ENCODE measurements at regions not wholly inside any gene's neighbourhood (a gene's known extent, or its start where the extent isn't known, plus 50 kb on each side); places are given as distances from the start of the nearest gene placed in this dataset.
"Not testable (repeated sequence)": the region's sequence is repeated elsewhere in the genome, so short reads cannot be mapped to it uniquely, and the experiment has no call there.

DNA sequence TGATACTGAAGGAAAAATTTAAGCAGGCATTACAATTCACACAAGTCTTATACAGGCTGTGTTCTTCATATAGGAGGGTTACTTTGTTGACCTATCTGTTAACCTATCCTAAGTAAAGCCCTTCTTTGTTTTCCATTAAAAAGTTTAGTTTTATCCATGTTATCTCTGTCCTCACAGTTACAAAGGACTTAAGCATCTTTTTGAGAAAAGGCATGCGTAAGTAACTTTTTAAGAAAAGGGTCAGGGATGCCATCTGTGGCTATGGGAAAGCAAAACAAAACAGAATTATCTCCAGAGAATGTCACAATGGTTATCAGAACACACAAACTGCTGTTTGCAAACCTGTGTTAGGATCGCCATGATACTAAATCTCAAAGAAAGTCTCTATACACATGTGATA lies 295.8 kb upstream of the MTPN start:
- DNase-seq: no peak
- no peaks in the 10 kb centered on the region for H3K4me1 Mint-ChIP-seq
- H3K36me3 Mint-ChIP-seq (ENCODE audit: low read depth): no peaks in the 10 kb centered on the region
- H3K27me3 Mint-ChIP-seq: no peaks in the 10 kb centered on the region
- H3K27ac Mint-ChIP-seq: no peak overlapping the region
- peaks cover 5% of the 10 kb centered on the region for H3K9me3 Mint-ChIP-seq
- no peak for ATAC-seq
- no peak overlapping the region for H3K4me3 Mint-ChIP-seq

- Mint-ChIP-seq H3K36me3 (ENCODE audit: low read depth) (no peaks in the 10 kb centered on the region), H3K9me3 (peaks cover 24% of the 10 kb centered on the region)
- no peak for ATAC-seq
Observed at GRCh38 chr7:136267822-136268221, 290.7 kb upstream of the MTPN start.

GRCh38 chr7:136266457-136266856 lies 289.3 kb upstream of the MTPN start:
- Mint-ChIP-seq H3K36me3 (ENCODE audit: low read depth) (no peaks in the 10 kb centered on the region), H3K4me3 (no peak overlapping the region), H3K9me3 (peaks cover 36% of the 10 kb centered on the region), H3K4me1 (no peaks in the 10 kb centered on the region), H3K27me3 (no peaks in the 10 kb centered on the region), H3K27ac (no peak overlapping the region)
- DNase-seq (no peak), ATAC-seq (no peak)

More at GRCh38 chr7:136267822-136268221, 290.7 kb upstream of the MTPN start:
- no peak overlapping the region for H3K27ac Mint-ChIP-seq
- no peak for DNase-seq
- no peaks in the 10 kb centered on the region for H3K4me1 Mint-ChIP-seq
- H3K27me3 Mint-ChIP-seq: no peaks in the 10 kb centered on the region
- no peak overlapping the region for H3K4me3 Mint-ChIP-seq

GRCh38 chr7:136264304-136264703 lies 287.1 kb upstream of the MTPN start:
- not testable (repeated sequence) for ATAC-seq; DNase-seq; H3K36me3 Mint-ChIP-seq (ENCODE audit: low read depth); H3K27ac Mint-ChIP-seq; H3K27me3 Mint-ChIP-seq; H3K4me3 Mint-ChIP-seq; H3K4me1 Mint-ChIP-seq
- peaks cover 51% of the 10 kb centered on the region for H3K9me3 Mint-ChIP-seq

GRCh38 chr7:136263112-136263860 lies 286.1 kb upstream of the MTPN start:
- not testable (repeated sequence) for H3K36me3 Mint-ChIP-seq (ENCODE audit: low read depth); DNase-seq; H3K27ac Mint-ChIP-seq; H3K4me1 Mint-ChIP-seq; H3K4me3 Mint-ChIP-seq; ATAC-seq; H3K27me3 Mint-ChIP-seq
- peaks cover 49% of the 10 kb centered on the region for H3K9me3 Mint-ChIP-seq

GRCh38 chr7:136260591-136260990 lies 283.4 kb upstream of the MTPN start:
- not testable (repeated sequence) for H3K36me3 Mint-ChIP-seq (ENCODE audit: low read depth); ATAC-seq; DNase-seq; H3K27me3 Mint-ChIP-seq; H3K4me1 Mint-ChIP-seq; H3K4me3 Mint-ChIP-seq; H3K27ac Mint-ChIP-seq
- peaks cover 39% of the 10 kb centered on the region for H3K9me3 Mint-ChIP-seq

DNA sequence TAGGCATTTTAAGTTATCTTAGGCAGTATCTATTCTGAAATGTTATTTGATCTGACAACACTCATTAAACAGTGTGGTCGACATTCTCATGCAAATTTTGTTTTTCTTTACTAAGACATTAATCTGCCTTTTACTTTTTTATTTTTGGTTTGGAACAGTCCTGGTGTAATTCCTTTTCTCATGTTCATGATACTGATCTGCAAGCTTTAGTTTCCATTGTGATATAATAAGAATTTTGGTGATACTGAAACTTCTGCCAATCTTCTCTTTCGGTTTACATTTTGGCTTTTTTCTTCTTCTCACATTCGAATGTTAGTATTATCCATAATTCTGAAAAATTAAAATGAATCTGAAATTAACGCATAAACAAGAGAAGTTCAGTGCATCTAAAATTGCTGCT lies 281.9 kb upstream of the MTPN start:
- H3K36me3 Mint-ChIP-seq (ENCODE audit: low read depth): no peaks in the 10 kb centered on the region
- no peaks in the 10 kb centered on the region for H3K4me1 Mint-ChIP-seq
- no peak overlapping the region for H3K27ac Mint-ChIP-seq
- peaks cover 33% of the 10 kb centered on the region for H3K9me3 Mint-ChIP-seq
- ATAC-seq (no peak), DNase-seq (no peak)
- H3K4me3 Mint-ChIP-seq: no peak overlapping the region
- H3K27me3 Mint-ChIP-seq: no peaks in the 10 kb centered on the region

- Mint-ChIP-seq H3K4me1 (no peaks in the 10 kb centered on the region), H3K27ac (no peak overlapping the region), H3K4me3 (no peak overlapping the region), H3K9me3 (peaks cover 23% of the 10 kb centered on the region), H3K36me3 (ENCODE audit: low read depth) (no peaks in the 10 kb centered on the region), H3K27me3 (no peaks in the 10 kb centered on the region)
- DNase-seq (no peak), ATAC-seq (no peak)
Observed at GRCh38 chr7:136256491-136256890, 279.3 kb upstream of the MTPN start.

- Mint-ChIP-seq H3K27me3 (no peaks in the 10 kb centered on the region), H3K4me1 (no peaks in the 10 kb centered on the region), H3K4me3 (no peak overlapping the region), H3K36me3 (ENCODE audit: low read depth) (no peaks in the 10 kb centered on the region), H3K27ac (no peak overlapping the region), H3K9me3 (peaks cover 13% of the 10 kb centered on the region)
- ATAC-seq (no peak), DNase-seq (no peak)
Observed at GRCh38 chr7:136254148-136254547, 277.0 kb upstream of the MTPN start.

DNA sequence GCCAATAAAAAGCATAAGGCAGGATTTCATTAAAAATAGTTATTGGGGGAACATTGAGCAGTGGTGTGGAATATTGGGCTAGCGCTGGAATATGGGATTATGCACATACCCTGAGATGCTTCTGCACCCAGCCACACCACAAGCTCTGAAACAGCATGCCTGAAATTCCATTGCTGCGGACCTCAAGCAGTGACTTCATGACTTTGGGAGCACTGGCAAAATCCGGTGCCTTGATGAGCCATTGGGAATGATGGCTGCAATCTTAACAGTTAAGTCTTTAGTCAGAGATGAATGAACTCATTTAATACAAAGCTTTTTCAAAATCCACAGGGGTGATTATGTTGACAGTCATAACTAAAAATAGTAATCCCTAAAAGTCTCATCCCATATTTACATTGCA lies 274.7 kb upstream of the MTPN start:
- no peak for DNase-seq
- Mint-ChIP-seq H3K4me3 (no peak overlapping the region), H3K27ac (no peak overlapping the region)

DNA sequence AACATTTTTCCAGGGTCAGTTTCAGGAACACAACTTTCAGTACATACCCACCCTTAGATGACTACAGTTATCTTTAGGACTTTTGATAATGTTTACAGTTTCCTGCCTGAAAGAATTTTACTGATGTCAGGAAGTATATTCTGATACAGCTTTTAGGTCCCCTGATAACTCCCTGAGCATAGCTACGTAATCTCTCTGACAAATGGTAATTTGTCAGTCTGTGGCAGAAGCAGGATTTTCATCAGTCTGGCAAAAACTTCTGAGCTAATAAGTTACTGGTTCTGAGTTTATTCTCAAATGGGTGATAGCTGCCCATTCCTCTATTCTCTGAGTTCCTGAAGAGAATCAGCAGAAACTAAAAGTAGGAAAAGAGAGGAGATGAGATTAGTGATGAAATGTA lies 270.1 kb upstream of the MTPN start:
- no peaks in the 10 kb centered on the region for H3K4me1 Mint-ChIP-seq
- H3K36me3 Mint-ChIP-seq (ENCODE audit: low read depth): no peaks in the 10 kb centered on the region
- ATAC-seq (no peak), DNase-seq (no peak)
- H3K27ac Mint-ChIP-seq: no peak overlapping the region
- no peaks in the 10 kb centered on the region for H3K27me3 Mint-ChIP-seq
- peaks cover 3% of the 10 kb centered on the region for H3K9me3 Mint-ChIP-seq
- no peak overlapping the region for H3K4me3 Mint-ChIP-seq

More for the DNA sequence above, 274.7 kb upstream of the MTPN start:
- ATAC-seq: no peak
- H3K4me1 Mint-ChIP-seq: no peaks in the 10 kb centered on the region
- H3K27me3 Mint-ChIP-seq: no peaks in the 10 kb centered on the region
- peaks cover 13% of the 10 kb centered on the region for H3K9me3 Mint-ChIP-seq
- no peaks in the 10 kb centered on the region for H3K36me3 Mint-ChIP-seq (ENCODE audit: low read depth)

DNA sequence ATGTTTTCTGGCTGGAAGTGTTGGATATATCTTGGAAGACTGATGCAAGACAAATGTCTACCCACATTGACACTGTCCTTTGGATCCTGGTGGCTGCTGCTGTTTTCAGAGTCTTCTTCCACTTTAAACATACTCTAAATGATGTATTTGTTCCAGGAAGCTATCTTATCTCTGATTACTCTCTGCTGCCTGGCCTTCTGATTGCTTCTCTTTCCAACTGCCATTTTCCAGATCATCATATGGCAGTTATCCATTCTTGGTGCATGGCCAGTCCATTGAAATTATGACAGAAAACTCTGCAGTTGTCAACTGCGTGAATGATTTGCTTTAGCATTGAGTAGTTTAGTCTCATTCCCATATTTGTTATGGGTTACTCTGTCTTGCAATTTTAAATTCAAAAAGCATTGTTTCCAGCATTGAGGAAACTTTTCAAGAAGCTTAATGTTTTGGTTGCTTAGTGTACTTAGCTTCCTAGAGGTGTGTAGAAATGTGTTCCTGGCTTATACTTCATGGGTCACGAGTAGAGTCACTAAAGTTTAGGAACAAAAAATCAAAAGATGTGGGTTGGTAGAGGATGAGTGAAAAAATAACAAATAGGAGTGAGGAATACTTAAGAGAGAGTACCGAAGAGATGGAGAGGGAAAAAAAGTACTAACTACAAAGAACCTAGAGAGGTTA lies 268.3 kb upstream of the MTPN start:
- no peak for ATAC-seq
- Mint-ChIP-seq H3K27me3 (no peaks in the 10 kb centered on the region), H3K4me3 (no peak overlapping the region), H3K4me1 (no peaks in the 10 kb centered on the region), H3K27ac (no peak overlapping the region), H3K36me3 (ENCODE audit: low read depth) (no peaks in the 10 kb centered on the region), H3K9me3 (peaks cover 3% of the 10 kb centered on the region)
- no peak for DNase-seq

DNA sequence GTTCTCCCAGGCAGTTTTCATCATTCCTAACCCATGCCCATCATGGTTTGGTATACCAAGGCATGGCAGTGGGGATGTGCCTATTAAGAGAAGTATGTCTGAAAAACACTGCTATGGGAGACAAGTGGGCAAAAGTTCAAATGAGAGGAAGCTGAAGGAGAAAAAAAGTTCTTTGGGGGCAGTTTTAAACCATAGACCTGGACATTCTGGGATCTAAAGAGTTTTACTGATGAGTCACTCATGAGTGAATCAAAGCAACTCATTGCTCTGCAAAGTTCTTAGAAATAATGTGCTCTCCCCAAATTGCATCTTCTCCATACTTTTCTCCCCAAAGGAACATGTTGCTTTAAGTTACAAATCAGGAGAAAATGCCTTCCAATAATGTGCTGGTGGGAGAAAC lies 256.9 kb upstream of the MTPN start:
- ATAC-seq: no peak
- Mint-ChIP-seq H3K9me3 (peaks cover 36% of the 10 kb centered on the region), H3K27ac (no peak overlapping the region), H3K4me3 (no peak overlapping the region), H3K36me3 (ENCODE audit: low read depth) (no peaks in the 10 kb centered on the region), H3K27me3 (no peaks in the 10 kb centered on the region), H3K4me1 (no peaks in the 10 kb centered on the region)
- no peak for DNase-seq

DNA sequence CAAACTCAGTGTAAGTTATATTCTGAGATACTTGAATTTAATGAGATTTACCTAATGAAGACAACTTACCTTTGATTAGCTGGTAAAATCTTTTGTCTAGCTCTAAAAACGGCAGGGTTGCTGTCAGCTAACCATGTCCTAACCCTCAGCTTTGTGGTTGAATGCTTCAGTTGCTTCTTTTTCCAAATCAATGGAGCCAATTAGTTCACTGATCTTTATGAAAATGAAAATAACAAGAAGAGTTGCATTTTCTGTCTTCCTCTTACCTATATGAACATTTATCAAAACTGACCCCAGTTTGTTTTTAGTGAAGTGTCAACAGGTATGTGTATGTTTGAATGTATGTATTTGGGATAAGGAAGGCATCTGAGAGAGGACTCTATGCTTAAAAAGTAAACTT lies 253.1 kb upstream of the MTPN start:
- H3K27ac Mint-ChIP-seq: no peak overlapping the region
- no peaks in the 10 kb centered on the region for H3K36me3 Mint-ChIP-seq (ENCODE audit: low read depth)
- H3K4me1 Mint-ChIP-seq: no peaks in the 10 kb centered on the region
- ATAC-seq (no peak), DNase-seq (no peak)
- no peak overlapping the region for H3K4me3 Mint-ChIP-seq
- H3K9me3 Mint-ChIP-seq: peaks cover 31% of the 10 kb centered on the region
- H3K27me3 Mint-ChIP-seq: no peaks in the 10 kb centered on the region

DNA sequence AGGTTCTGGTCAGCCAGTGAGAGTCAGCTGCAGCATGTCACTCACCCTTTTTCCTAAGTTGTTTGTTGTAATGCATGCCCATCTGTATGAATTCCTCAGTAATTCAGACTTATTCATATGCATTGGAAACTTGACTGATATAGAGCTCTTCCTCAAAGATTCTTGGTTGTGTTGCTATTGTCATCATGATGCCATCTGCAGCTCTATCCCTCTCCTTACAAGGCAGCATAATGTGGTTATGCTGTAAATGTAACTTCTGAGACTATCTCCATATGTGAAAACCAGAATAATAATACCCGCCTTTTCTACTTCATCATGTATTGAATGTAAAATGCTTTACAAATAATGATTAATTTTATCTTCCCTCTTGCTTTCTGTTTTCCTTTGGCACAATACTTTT lies 252.6 kb upstream of the MTPN start:
- Mint-ChIP-seq H3K27ac (no peak overlapping the region), H3K4me1 (no peaks in the 10 kb centered on the region), H3K36me3 (ENCODE audit: low read depth) (no peaks in the 10 kb centered on the region), H3K9me3 (peaks cover 30% of the 10 kb centered on the region), H3K27me3 (no peaks in the 10 kb centered on the region), H3K4me3 (no peak overlapping the region)
- ATAC-seq (no peak), DNase-seq (no peak)
